GM18868 (cell line): ENCODE measurements at regions not wholly inside any gene's neighbourhood (a gene's known extent, or its start where the extent isn't known, plus 50 kb on each side); places are given as distances from the start of the nearest gene placed in this dataset.
"Not testable (repeated sequence)": the region's sequence is repeated elsewhere in the genome, so short reads cannot be mapped to it uniquely, and the experiment has no call there.

Experiments
- ATAC-seq: cut with Tn5 transposase; IDR thresholded peaks from one replicate; pipeline ENCODE4 v1.9.1; 2021; ENCODE audit warnings: mild to moderate bottlenecking, moderate library complexity; ENCODE audit not compliant: unreplicated experiment

DNA sequence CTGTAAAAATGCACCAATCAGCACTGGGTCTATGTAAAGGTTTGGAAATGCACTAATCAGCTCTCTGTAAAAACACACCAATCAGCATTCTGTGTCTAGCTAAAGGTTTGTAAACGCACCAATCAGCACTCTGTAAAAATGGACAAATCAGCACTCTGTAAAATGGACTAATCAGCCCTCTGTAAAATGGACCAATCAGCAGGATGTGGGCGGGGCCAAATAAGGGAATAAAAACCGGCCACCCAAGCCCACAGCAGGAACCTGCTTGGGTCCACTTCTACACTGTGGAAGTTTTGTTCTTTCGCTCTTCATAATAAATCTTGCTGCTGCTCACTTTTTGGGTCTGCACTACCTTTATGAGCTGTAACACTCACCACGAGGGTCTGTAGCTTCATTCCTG is 101.0 kb downstream of the SMC2 start:
- ATAC-seq: not testable (repeated sequence)

DNA sequence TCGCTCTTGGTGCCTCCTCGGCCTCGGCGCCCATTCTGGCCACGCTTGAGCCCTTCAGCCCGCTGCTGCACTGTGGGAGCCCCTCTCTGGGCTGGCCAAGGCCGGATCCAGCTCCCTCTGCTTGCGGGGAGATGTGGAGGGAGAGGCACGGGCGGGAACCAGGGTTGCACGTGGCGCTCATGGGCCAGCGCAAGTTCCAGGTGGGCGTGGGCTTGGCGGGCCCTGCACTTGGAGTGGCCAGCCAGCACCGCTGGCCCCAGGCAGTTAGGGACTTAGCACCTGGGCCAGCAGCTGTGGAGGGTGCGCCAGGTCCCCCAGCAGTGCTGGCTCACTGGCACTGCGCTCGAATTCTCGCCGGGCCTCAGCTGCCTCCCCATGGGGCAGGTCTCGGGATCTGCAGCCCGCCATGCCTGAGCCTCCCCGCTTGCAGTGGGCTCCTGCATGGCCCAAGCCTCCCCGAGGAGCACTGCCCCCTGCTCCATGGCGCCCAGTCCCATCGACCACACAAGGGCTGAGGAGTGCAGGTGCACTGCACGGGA is 106.4 kb downstream of the SMC2 start:
- no peak for ATAC-seq

DNA sequence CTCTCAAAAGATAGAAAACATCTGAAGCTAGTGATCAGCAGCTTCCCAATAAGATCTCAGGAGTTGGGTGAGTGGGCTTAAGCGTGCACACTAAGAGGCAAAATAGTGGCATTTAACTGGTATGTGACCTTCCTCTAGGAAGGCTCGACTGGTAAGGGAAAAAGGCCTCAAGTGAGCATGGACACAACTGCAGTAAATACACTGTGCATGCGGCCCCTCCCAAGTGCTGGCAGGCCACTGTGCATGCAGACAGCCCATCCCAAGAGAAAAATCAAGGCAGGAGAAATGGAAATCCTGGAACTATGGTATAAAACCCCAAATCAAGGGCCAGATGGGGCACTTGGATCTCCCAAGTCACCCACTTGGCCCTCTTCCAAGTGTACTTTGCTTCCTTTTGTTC is 112.7 kb downstream of the SMC2 start:
- no peak for ATAC-seq

DNA sequence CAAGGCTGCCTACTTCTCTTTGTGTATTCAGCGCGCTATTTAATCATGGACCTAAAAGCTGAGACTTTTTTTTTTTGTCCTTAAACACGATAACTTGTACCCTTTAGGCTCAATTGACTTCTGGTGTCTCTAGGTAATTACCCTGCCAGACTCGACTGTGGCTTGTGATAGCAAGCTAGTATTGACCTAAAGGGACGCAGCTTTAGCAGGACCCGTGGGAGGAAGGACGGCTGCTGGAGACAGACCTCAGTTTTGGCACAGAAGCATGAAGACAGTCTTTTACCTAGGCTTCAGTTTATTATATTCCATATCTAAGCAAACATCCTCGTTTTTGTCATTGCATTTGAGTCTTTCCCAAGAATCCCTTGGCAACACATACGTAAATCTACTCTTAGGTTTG is 115.3 kb downstream of the SMC2 start:
- ATAC-seq: no peak

DNA sequence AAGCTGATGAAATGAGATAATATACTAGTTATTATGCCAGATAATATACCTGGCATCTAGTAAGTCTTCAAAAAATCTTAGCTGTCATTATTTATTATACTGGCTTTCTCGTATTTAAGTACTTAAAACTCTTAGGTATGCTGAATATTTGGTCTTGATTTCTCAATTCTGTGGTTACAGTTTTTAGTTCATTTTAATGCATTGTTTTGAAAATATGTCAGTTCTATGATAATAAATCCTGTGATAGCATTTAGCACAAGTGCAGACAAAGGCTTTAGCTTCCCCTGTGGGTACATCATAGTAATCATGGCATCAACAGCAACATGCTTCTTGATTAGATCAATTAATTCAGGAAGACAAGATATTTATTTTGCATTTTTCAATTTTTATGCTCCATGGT is 133.0 kb downstream of the SMC2 start:
- ATAC-seq: no peak

DNA sequence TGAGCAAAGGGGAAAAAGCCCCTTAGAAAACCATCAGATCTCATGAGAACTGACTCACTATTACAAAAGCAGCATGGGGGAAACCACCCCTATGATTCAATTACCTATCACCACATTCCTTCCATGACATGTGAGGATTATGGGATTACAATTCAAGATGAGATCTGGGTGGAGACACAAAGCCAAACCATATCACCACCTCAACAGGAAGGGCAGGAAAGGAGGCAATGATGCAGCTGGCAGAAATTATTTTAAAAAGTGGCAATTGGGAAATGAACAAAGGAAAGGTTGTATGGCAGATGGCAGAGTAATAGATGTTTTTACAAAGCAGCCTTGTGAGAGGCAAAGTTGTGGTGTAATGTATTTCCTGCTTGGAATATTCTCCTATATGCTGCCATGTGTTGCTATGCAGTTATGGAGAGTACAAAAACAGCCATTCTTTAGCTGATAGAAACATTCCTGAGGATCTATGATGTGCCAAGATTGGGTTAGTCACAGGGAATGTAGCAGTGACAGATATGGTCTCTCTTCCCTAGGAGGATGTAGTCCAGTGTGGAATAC is 138.8 kb downstream of the SMC2 start:
- ATAC-seq: no peak

DNA sequence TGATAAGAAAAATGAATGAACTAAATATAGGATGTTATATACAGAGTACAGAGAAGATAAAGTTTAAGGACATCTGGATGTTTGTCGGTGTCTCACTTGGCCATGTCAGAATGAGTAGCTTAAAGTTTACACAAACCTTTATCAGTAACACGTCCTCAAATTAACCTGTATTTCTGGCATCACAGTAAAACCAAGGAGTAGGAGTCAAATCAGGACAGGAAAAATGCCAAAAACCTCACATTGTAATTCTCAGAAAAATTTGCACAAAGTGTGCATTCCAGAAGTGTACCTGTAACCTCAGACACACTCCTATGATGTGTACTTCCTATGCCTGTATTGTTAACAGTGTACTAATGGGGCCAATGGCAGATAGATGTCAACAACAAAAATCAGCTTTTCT is 139.3 kb downstream of the SMC2 start:
- ATAC-seq: no peak

DNA sequence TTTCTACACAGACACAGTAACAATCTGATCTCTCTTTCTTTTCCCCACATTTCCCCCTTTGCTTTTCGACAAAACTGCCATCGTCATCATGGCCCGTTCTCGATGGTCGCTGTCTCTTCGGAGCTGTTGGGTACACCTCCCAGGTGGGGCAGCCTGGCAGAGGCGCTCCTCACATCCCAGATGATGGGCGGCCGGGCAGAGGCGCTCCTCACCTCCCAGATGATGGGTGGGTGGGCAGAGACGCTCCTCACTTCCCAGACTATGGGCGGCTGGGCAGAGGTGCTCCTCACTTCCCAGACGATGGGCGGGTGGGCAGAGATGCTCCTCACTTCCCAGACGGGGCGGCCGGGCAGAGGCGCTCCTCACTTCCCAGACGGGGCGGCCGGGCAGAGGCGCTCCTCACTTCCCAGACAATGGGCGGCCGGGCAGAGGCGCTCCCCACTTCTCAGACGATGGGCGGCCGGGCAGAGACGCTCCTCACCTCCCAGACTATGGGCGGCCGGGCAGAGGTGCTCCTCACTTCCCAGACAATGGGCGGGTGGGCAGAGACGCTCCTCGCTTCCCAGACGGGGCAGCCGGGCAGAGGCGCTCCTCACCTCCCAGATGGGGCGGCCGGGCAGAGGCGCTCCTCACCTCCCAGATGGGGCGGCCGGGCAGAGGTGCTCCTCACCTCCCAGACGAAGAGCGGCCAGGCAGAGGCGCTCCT is 140.7 kb downstream of the SMC2 start:
- not testable (repeated sequence) for ATAC-seq

DNA sequence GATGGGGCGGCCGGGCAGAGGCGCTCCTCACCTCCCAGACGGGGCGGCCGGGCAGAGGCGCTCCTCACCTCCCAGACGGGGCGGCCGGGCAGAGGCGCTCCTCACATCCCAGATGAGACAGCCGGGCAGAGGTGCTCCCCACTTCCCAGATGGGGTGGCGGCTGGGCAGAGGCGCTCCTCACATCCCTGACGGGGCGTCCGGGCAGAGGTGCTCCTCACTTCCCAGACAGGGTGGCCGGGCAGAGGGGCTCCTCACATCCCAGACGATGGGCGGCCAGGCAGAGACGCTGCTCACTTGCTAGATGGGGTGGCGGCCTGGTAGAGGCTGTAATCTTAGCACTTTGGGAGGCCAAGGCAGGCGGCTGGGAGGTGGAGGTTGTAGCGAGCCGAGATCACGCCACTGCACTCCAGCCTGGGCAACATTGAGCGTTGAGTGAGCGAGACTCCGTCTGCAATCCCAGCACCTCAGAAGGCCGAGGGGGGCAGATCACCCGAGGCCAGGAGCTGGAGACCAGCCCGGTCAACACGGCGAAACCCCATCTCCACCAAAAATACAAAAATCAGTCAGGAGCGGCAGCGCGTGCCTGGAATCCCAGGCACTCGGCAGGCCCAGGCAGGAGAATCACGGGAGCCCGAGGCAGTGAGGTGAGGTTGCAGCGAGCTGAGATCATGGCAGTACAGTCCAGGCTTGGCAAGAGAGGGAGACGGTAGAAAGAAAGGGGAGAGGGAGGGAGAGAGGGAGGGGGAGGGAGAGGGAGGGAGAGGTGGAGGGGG is 141.4 kb downstream of the SMC2 start:
- not testable (repeated sequence) for ATAC-seq

DNA sequence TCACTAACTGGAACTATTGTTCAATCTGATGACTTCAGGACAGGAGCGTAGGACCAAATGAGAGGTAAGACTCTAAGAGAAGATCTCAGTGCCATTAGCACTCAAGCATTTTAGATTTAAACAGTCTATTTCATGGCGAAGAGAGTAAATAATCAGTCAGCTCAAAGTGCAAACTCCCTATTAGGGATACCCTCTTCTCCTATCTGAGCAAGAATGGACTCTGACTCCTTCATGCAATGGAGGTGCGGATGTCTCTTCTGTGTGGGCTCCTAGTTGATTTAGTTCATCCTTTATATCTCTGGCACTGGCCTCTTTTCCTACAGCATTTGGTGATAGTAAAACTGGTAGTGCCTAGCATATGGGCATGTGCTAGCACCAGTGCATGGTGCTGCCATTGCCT is 144.6 kb downstream of the SMC2 start:
- no peak for ATAC-seq

DNA sequence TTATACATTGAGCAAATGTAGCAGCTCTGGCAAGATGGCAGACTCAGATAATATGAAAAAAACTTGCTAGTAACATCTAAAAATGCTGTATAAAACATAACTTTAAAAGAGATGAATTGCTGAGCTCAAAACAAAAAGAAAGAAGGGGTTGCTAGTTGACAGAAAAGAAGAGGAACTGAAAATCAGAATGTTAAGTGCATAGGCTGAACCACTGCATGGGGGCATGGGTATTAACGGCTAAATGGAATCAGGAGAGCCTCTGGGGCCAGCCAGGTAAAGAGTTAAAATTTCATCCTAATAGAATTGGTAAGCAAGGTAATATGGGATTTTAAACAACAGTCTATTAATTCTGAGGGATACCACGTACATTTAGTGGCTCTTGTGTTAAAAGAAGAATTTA is 146.8 kb downstream of the SMC2 start:
- peak; percentile 52 for ATAC-seq

DNA sequence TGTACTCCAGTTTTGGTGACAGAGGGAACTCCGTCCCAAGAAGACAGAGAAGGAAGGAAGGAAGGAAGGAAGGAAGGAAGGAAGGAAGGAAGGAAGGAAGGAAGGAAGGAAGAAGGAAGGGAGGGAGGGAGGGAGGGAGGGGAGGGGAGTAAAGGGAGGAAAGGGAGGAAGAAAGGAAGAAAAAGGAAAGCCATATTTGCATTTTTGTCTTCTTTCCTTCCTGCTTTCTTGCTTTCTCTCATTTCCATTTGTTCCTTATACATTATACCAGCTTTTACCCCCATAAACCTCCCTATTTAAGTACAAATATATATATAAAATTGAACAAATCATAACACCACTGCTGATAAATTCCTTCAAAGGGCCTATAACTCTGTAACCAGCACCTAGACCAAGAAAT is 151.8 kb downstream of the SMC2 start:
- no peak for ATAC-seq

DNA sequence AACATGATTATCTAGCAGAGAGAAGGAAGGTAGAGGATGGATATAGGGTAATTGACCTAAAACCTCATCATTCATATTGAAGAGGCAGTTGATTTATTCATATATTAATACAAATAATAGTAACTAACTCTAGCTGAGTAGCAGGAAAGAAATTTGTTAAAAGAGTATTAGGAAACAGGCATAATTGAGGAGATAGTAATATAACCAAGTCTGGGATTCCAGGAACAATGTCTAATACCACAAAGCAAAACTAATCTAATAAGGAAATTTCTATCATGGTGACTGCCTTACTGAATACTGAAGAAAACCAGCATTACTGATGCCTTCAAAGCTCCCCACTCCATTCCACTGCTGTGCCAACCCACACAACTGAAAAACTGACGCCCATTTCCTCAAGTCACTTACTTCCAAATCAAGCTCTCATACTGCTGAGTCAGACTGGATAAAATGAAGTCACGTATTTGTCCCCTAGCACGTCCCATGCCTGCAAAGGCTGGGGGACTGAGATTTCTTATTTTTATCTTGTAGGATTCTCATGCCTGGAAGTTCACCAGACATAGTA is 153.9 kb downstream of the SMC2 start:
- ATAC-seq: no peak

DNA sequence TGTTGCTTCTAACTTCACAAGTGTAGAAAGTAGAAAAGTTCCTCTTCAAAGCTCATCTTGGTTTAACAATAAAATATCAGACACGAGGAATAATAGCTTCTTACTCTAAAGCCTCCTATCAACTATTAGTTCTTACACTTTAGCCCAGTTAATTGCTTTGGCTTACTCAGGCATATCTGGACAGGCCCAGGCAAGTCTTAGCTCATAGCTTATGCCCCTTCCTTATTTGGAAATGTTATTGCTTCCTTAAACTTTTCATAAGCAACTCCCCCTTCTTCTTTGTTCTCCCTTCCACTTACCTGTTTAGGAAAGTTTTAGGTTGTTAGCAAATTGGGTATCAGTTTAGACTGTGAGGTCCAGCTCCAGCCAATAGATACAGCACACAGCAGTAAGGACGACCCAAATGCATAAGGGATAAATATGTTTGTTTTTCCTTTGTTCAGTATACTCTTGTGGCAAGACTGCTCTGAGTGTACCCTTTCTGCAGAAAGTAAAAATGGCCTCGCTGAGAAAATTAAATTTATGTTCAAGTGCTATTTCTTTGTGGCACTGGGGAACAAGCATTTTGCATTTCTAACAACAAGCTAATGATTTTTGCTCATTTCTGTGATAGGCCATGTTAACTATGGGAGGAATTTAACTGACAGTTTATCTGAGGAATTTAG is 162.1 kb downstream of the SMC2 start:
- ATAC-seq: no peak

DNA sequence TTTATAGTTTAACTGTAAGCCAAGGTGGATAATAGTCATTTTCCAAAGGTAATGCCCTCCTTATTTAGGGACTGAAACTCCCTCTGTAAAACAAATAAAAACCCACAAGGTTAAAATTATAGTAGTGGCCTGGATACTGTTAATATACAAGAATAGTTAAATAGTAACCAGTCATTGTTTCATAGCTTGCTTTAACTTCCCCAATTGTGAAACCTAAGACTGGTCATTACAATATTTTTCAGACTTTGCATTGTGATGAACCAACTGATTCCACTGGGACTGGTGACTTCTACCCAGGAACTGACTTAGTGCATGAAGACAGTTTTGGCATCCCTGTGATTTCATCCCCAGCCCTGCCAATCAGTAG is 162.6 kb downstream of the SMC2 start:
- no peak for ATAC-seq

DNA sequence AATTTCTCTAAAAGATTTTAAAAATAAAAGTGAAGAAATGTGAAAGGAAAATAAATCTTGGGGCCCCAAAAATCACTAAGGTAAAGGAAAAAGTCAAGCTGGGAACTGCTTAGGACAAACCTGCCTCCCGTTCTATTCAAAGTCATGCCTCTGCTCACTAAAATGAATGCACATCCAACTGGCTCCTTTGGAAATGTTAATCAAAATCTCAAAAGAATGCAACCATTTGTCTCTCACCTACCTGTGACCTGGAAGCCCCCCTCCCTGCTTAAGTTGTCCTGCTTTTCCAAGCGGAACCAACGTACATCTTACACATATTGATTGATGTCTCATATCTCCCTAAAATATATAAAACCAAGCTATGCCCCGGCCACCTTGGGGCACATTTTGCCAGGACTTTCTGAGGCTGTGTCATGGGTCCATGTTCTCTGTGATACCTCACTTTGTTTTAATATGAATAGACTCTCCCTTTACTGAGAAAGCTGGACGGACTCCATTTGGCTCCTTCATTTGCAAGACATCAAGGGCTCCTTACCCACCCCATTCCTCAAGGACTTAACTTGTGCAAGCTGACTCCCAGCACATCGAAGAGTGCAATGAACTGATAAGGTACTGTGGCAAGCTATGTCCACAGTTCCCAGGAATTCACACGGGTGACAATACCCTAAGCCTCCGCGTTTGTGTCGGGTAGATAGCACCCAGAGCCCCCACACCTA is 164.3 kb downstream of the SMC2 start:
- no peak for ATAC-seq

DNA sequence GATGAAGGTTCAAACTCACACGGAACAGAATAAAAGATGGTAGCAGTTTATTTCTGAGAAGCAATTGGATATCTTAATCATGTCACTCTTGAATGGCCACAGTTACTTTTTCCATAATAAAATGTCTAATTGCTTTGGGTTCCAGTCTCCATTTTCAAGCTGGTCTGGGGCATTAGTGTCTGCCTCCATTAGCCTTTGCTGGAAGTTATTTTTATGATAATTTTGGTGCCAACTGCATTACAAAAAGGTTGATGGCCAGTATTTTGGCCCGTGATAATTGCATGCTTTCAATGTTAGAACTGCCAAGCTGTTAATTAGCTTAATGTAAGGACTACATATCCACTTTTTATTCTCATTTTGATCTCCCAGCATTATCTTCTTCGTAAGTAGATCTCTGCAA is 165.9 kb downstream of the SMC2 start:
- ATAC-seq: no peak

DNA sequence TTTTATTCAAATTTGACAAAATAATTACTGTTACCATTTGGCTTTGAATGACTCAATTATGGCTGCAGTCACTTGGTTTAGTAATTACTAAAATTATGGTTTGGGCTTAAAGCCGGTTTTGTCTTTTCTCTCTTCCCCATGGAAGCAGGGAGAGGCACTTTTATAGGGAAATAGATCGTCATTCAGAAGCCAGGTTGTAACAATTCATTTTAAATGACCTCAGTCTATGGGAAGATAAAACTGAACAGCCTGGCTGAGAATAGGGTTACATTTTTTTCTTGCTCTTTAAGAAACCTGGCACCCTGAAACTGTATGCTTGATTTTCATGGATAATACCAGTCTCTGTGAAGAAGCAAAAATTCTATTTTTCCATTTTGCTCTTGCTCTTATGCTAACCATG is 169.8 kb downstream of the SMC2 start:
- ATAC-seq: no peak

DNA sequence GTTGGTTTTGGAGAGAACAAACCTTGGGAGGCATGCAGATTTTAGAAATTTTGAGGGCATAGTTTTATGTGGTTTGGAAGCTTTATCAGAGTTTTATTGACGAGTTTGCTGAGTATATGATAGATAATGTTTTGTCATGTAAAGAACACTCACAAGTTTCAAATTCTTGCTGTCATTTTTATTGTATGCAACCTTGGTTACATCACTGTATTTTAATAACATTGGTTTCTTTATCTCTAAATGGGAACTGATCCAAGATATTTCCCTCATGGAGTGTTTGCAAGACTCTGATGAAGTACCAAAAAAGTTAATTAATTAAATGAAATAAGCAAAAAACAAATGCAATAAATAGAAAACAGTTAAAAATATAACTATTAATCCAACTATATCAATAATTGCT is 170.3 kb downstream of the SMC2 start:
- ATAC-seq: no peak

DNA sequence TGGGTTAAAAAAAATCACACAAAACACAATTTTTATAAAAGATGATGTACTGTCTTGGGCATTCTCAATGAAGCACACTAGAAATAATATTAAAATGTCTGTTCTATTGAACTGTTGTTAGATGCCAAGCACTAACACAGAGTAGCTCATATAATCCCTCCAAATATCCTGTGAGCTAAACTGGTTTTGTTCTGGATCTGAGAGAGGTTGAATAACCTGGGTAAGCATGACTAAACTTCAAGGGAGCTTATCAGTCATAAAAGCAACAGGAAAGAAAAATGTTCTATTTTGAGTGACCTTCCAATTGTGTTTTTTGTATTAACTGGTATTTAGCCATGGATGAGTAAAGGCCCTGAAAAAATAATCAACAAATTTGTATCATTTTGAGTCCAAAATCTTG is 175.3 kb downstream of the SMC2 start:
- no peak for ATAC-seq
